ENCODE measurements at regions not wholly inside any gene's neighbourhood (a gene's known extent, or its start where the extent isn't known, plus 50 kb on each side); places are given as distances from the start of the nearest gene placed in this dataset.

GRCh38 chr17:45585794-45586650 lies 95.5 kb upstream of the PLEKHM1 start (continued):
- TF ChIP-seq, protein P1, sequence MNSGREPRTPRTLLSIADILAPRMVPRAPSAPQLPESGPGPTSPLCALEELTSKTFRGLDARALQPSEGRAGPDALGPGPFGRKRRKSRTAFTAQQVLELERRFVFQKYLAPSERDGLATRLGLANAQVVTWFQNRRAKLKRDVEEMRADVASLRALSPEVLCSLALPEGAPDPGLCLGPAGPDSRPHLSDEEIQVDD (CRISPR knock-in tag; IDR thresholded peaks at IDR 0.05; ENCODE audit: borderline replicate concordance), result 0 out of 2 replicates have a peak, but pooled peaks have one; percentile 47
- TF ChIP-seq KMT2A (CRISPR knock-in tag; IDR thresholded peaks at IDR 0.05), result peak; percentile 77
- TF ChIP-seq KAT7 (CRISPR knock-in tag; IDR thresholded peaks at IDR 0.05; ENCODE audit: borderline replicate concordance), result peak; percentile 91
- peak; percentile 84 for TF ChIP-seq BORCS8-MEF2B (CRISPR knock-in tag; IDR thresholded peaks at IDR 0.05)
- TF ChIP-seq, protein P2, sequence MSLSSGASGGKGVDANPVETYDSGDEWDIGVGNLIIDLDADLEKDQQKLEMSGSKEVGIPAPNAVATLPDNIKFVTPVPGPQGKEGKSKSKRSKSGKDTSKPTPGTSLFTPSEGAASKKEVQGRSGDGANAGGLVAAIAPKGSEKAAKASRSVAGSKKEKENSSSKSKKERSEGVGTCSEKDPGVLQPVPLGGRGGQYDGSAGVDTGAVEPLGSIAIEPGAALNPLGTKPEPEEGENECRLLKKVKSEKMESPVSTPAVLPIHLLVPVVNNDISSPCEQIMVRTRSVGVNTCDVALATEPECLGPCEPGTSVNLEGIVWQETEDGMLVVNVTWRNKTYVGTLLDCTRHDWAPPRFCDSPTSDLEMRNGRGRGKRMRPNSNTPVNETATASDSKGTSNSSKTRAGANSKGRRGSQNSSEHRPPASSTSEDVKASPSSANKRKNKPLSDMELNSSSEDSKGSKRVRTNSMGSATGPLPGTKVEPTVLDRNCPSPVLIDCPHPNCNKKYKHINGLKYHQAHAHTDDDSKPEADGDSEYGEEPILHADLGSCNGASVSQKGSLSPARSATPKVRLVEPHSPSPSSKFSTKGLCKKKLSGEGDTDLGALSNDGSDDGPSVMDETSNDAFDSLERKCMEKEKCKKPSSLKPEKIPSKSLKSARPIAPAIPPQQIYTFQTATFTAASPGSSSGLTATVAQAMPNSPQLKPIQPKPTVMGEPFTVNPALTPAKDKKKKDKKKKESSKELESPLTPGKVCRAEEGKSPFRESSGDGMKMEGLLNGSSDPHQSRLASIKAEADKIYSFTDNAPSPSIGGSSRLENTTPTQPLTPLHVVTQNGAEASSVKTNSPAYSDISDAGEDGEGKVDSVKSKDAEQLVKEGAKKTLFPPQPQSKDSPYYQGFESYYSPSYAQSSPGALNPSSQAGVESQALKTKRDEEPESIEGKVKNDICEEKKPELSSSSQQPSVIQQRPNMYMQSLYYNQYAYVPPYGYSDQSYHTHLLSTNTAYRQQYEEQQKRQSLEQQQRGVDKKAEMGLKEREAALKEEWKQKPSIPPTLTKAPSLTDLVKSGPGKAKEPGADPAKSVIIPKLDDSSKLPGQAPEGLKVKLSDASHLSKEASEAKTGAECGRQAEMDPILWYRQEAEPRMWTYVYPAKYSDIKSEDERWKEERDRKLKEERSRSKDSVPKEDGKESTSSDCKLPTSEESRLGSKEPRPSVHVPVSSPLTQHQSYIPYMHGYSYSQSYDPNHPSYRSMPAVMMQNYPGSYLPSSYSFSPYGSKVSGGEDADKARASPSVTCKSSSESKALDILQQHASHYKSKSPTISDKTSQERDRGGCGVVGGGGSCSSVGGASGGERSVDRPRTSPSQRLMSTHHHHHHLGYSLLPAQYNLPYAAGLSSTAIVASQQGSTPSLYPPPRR (CRISPR knock-in tag; IDR thresholded peaks at IDR 0.05; ENCODE audit: borderline replicate concordance), result 0 out of 2 replicates have a peak, but pooled peaks have one; percentile 26
- TF ChIP-seq MXD4 (CRISPR knock-in tag; IDR thresholded peaks at IDR 0.05), result peak; percentile 56; the same call in 1 of the 2 replicates
- TF ChIP-seq ZNF331 (CRISPR knock-in tag; IDR thresholded peaks at IDR 0.05), result 0 out of 2 replicates have a peak, but pooled peaks have one; percentile 30
- TF ChIP-seq, protein P3, sequence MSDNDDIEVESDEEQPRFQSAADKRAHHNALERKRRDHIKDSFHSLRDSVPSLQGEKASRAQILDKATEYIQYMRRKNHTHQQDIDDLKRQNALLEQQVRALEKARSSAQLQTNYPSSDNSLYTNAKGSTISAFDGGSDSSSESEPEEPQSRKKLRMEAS (IDR thresholded peaks at IDR 0.05), result peak; percentile 51; the same call in 1 of the 2 replicates
- TF ChIP-seq, protein P4, sequence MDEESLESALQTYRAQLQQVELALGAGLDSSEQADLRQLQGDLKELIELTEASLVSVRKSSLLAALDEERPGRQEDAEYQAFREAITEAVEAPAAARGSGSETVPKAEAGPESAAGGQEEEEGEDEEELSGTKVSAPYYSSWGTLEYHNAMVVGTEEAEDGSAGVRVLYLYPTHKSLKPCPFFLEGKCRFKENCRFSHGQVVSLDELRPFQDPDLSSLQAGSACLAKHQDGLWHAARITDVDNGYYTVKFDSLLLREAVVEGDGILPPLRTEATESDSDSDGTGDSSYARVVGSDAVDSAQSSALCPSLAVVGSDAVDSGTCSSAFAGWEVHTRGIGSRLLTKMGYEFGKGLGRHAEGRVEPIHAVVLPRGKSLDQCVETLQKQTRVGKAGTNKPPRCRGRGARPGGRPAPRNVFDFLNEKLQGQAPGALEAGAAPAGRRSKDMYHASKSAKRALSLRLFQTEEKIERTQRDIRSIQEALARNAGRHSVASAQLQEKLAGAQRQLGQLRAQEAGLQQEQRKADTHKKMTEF (CRISPR knock-in tag; IDR thresholded peaks at IDR 0.05), result peak; percentile 67; the same call in 1 of the 2 replicates
- TF ChIP-seq, protein P5, sequence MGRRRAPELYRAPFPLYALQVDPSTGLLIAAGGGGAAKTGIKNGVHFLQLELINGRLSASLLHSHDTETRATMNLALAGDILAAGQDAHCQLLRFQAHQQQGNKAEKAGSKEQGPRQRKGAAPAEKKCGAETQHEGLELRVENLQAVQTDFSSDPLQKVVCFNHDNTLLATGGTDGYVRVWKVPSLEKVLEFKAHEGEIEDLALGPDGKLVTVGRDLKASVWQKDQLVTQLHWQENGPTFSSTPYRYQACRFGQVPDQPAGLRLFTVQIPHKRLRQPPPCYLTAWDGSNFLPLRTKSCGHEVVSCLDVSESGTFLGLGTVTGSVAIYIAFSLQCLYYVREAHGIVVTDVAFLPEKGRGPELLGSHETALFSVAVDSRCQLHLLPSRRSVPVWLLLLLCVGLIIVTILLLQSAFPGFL (CRISPR knock-in tag; IDR thresholded peaks at IDR 0.05), result 0 out of 2 replicates have a peak, but pooled peaks have one; percentile 61
- TF ChIP-seq ESRRA (CRISPR knock-in tag; IDR thresholded peaks at IDR 0.05; ENCODE audit: low read depth), result 0 out of 2 replicates have a peak, but pooled peaks have one; percentile 41
- TF ChIP-seq ZNF782 (CRISPR knock-in tag; IDR thresholded peaks at IDR 0.05; ENCODE audit: borderline replicate concordance), result 0 out of 2 replicates have a peak, but pooled peaks have one; percentile 52
- peak; percentile 41; the same call in 1 of the 2 replicates for TF ChIP-seq ZBTB14 (CRISPR knock-in tag; IDR thresholded peaks at IDR 0.05)
- peak; percentile 41; the same call in 1 of the 2 replicates for TF ChIP-seq SPEN (CRISPR knock-in tag; IDR thresholded peaks at IDR 0.05; ENCODE audit: low read depth)
- peak; percentile 17 for TF ChIP-seq YY1 (IDR thresholded peaks at IDR 0.05; ENCODE audit: insufficient read depth, insufficient replicate concordance, low read depth, low read length)
- TF ChIP-seq ZNF563 (CRISPR knock-in tag; IDR thresholded peaks at IDR 0.05), result peak; percentile 55; the same call in 1 of the 2 replicates
